ENCODE measurements at regions not wholly inside any gene's neighbourhood (a gene's known extent, or its start where the extent isn't known, plus 50 kb on each side); places are given as distances from the start of the nearest gene placed in this dataset.

GRCh38 chr2:217186668-217187159 is 326.9 kb upstream of the TNP1 start:
- no peak for TF ChIP-seq BHLHE40 (IDR thresholded peaks at IDR 0.05; ENCODE audit: borderline replicate concordance)
- no peak for TF ChIP-seq SP1 (IDR thresholded peaks at IDR 0.05)
- TF ChIP-seq ZNF384 (IDR thresholded peaks at IDR 0.05), result no peak
- TF ChIP-seq FOXM1 (IDR thresholded peaks at IDR 0.05; ENCODE audit: borderline replicate concordance), result no peak
- TF ChIP-seq CTBP1 (IDR thresholded peaks at IDR 0.05; ENCODE audit: borderline replicate concordance), result no peak
- TF ChIP-seq HDGF (IDR thresholded peaks at IDR 0.05; ENCODE audit: borderline replicate concordance), result no peak
- TF ChIP-seq ARNT (IDR thresholded peaks at IDR 0.05), result no peak

Measured in HEK293T (cell line).